Left lung (tissue), 4 donors: ENCODE measurements at regions not wholly inside any gene's neighbourhood (a gene's known extent, or its start where the extent isn't known, plus 50 kb on each side); places are given as distances from the start of the nearest gene placed in this dataset.

Source experiments
- ATAC-seq: fragments of 200-7000 bp; cut with Tn5 transposase; one replicate; pipeline ENCODE4 v1.9.1; 2020; ENCODE audit warnings: moderate library complexity
- DNase-seq, 4 donors: peaks; one replicate each; pipeline ENCODE4 v3.0.0-alpha.2; 2013 to 2020
- H3K27ac ChIP-seq, 2 donors: fragments of 200-600 bp; sonication (generic) in 1 of 2; one replicate each; pipeline versions ENCODE4 v1.5.0 to v1.8.0; 2020 to 2021
- H3K27me3 ChIP-seq, 2 donors: fragments of 200-600 bp; sonication (generic) in 1 of 2; one replicate each; pipeline versions ENCODE4 v1.5.0 to v1.8.0; 2020 to 2021
- H3K36me3 ChIP-seq, 2 donors: fragments of 200-600 bp; sonication (generic) in 1 of 2; one replicate each; pipeline versions ENCODE4 v1.5.0 to v1.8.0; 2020 to 2021
- H3K4me1 ChIP-seq, 2 donors: fragments of 200-600 bp; one replicate each; pipeline ENCODE4 v1.8.0; 2021
- H3K4me3 ChIP-seq, 2 donors: fragments of 200-600 bp; sonication (generic) in 1 of 2; one replicate each; pipeline versions ENCODE4 v1.5.0 to v1.8.0; 2020 to 2021; ENCODE audit warnings: mild to moderate bottlenecking in 1 of 2
- H3K9me3 ChIP-seq, 2 donors: fragments of 200-600 bp; sonication (generic) in 1 of 2; one replicate each; pipeline versions ENCODE4 v1.5.0 to v1.8.0; 2020 to 2021
- intact Hi-C, 2 donors: fragments of 100-400 bp; cut with DNase I; formaldehyde crosslinking; loops; one replicate each; pipeline versions ENCODE4 v1.11.2 to v1.14.2; 2022
- TF ChIP-seq, protein P1 (sequence below), 2 donors: fragments of 200-600 bp; sonication (generic) in 1 of 2; IDR thresholded peaks; one replicate each; pipeline versions ENCODE4 v1.5.0 to v1.8.0; 2021; ENCODE audit warnings: antibody characterized with exemption in 2 of 2
- donor health status: DM: no; HTN: yes; CAD: no.
- donor health status: DM: no; HTN: no; CAD: no.

- TF ChIP-seq, protein P1, sequence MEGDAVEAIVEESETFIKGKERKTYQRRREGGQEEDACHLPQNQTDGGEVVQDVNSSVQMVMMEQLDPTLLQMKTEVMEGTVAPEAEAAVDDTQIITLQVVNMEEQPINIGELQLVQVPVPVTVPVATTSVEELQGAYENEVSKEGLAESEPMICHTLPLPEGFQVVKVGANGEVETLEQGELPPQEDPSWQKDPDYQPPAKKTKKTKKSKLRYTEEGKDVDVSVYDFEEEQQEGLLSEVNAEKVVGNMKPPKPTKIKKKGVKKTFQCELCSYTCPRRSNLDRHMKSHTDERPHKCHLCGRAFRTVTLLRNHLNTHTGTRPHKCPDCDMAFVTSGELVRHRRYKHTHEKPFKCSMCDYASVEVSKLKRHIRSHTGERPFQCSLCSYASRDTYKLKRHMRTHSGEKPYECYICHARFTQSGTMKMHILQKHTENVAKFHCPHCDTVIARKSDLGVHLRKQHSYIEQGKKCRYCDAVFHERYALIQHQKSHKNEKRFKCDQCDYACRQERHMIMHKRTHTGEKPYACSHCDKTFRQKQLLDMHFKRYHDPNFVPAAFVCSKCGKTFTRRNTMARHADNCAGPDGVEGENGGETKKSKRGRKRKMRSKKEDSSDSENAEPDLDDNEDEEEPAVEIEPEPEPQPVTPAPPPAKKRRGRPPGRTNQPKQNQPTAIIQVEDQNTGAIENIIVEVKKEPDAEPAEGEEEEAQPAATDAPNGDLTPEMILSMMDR (IDR thresholded peaks at IDR 0.05) = no peak
- no peak for ATAC-seq
- no peak overlapping the region for H3K4me3 ChIP-seq
- H3K27ac ChIP-seq = no peak overlapping the region
- no peaks in the 10 kb centered on the region for H3K36me3 ChIP-seq
- no peaks in the 10 kb centered on the region for H3K27me3 ChIP-seq
- intact Hi-C loops = no loop called here
- H3K9me3 ChIP-seq = no peaks in the 10 kb centered on the region
- no peaks in the 10 kb centered on the region for H3K4me1 ChIP-seq
- DNase-seq = no peak
Measured at GRCh38 chr2:41872646-41873045, 175.2 kb upstream of the PKDCC start.

DNA sequence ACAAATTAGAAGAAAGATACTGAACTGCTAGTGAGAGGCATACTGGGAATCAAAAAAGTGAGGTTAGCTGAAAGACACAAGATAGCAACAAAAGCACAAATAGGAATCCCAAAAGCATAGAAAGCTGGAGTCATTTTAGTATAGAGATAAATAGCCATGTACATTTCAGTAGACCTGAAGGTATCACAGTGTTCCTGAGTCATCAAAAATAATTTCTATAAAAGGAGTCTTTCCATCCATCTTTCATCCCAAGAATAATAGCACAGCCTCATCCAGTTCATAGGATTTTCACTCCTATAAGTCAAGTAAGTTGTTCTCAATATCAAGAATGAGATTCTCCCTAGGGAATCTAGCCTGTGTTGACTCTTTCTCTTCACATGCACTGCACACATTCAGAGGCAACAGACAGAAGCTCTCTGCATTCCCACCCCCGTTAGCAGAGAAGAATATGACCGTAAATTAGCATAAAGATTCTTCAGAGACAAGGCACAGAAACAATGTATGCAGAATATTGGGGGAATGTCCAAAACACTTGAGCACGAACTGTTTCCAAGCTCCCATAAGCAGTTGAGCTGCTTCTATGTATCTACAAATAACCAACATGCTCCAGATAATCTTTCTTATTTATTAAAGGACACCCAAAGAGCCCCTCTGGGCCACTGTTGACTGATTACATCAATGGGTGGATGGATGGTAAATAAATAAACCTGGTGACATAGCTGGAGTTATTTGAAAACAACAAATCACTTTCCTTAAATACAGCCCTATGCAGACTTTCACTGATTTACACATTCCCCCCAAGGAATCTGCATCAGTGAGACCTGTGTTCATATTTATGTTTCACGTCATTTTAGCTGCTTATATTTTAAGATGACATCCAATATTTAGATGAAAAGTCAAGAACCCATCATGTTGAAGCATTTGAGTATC lies 174.5 kb upstream of the PKDCC start:
- TF ChIP-seq, protein P1 (IDR thresholded peaks at IDR 0.05) = no peak
- intact Hi-C loops = no loop called here
- no peaks in the 10 kb centered on the region for H3K27me3 ChIP-seq
- H3K4me1 ChIP-seq = no peaks in the 10 kb centered on the region
- no peak overlapping the region for H3K27ac ChIP-seq
- no peak overlapping the region for H3K4me3 ChIP-seq
- no peak for DNase-seq
- no peaks in the 10 kb centered on the region for H3K9me3 ChIP-seq
- H3K36me3 ChIP-seq = no peaks in the 10 kb centered on the region
- ATAC-seq = no peak

- DNase-seq (no peak), ATAC-seq (no peak)
- no peaks in the 10 kb centered on the region for H3K27me3 ChIP-seq
- peaks cover 0 to 7% of the 10 kb centered on the region in 2 donors for H3K4me1 ChIP-seq
- intact Hi-C loops = no loop called here
- TF ChIP-seq, protein P1 (IDR thresholded peaks at IDR 0.05) = no peak
- no peaks in the 10 kb centered on the region for H3K36me3 ChIP-seq
- H3K9me3 ChIP-seq = no peaks in the 10 kb centered on the region
- no peak overlapping the region for H3K27ac ChIP-seq
- no peak overlapping the region for H3K4me3 ChIP-seq
Measured at GRCh38 chr2:41877114-41877678, 170.6 kb upstream of the PKDCC start.

GRCh38 chr2:41878056-41878455 lies 169.8 kb upstream of the PKDCC start:
- TF ChIP-seq, protein P1 (IDR thresholded peaks at IDR 0.05) = no peak
- DNase-seq (no peak), ATAC-seq (no peak)
- Histone ChIP-seq H3K27me3 (no peaks in the 10 kb centered on the region), H3K9me3 (no peaks in the 10 kb centered on the region), H3K4me1 (peaks cover 0 to 7% of the 10 kb centered on the region in 2 donors), H3K4me3 (no peak overlapping the region), H3K27ac (no peak overlapping the region), H3K36me3 (no peaks in the 10 kb centered on the region)
- intact Hi-C loops = no loop called here

DNA sequence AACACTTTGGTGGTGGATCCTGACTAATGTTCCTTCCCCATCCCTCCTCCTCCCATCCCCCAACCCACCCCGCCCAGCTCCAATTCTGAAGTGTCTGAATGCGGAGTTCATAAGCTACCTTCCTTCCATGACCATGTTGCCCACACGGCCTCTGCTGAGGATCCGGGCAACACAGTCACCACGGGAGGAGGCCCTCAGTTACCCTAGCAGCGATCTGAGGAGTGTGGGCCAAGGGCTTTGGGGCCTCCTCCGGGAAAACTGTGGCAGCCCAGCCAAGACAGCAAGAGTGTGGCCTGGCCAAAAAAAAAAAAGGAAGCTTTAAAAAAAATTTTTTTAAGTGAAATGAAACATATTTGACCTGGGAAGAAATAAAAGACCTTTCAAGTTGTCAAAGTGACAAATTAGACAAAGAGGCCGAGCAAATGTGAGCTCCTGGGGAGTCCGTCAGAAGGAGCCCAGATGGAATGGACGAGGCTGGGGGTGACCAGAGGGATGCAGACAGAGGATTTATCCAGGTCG lies 169.0 kb upstream of the PKDCC start:
- TF ChIP-seq, protein P1 (IDR thresholded peaks at IDR 0.05) = no peak
- H3K27ac ChIP-seq = peak overlapping the region in 1 of 2 donors; percentile 39

More for the DNA sequence above, 169.0 kb upstream of the PKDCC start:
- ATAC-seq (peak; percentile 36), DNase-seq (peak in 1 of 4 donors; percentile 61)
- Histone ChIP-seq H3K36me3 (no peaks in the 10 kb centered on the region), H3K4me3 (no peak overlapping the region), H3K9me3 (no peaks in the 10 kb centered on the region), H3K27me3 (no peaks in the 10 kb centered on the region), H3K4me1 (peaks cover 0 to 7% of the 10 kb centered on the region in 2 donors)
- intact Hi-C loops = no loop called here
